ENCODE measurements at regions not wholly inside any gene's neighbourhood (a gene's known extent, or its start where the extent isn't known, plus 50 kb on each side); places are given as distances from the start of the nearest gene placed in this dataset.

DNA sequence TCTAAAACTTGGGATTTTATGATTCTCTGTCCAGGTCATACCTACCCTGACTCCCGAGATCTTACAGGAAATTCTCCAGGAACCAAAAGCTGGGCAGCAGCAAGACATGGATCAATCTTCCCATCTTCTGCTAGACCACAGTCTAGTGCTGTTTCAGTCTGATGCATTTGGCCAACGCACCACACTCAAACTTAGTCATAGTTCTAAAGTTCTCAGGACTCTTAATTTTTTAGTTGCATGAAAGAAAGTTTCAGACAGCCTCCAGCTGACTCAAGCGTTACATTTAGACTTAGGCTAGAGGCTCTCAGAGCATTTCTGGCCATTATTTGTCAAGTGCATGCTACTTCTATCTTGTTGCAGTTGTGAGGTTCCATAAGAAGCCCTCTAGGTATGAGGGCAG is 230.1 kb upstream of the CCDC150 start:
- Histone ChIP-seq H3K79me2 (ENCODE audit: insufficient read depth, low read length) (no peaks in the 10 kb centered on the region), H4K20me1 (ENCODE audit: insufficient read depth, low read length) (no peaks in the 10 kb centered on the region), H3K27ac (ENCODE audit: low read depth, low read length) (no peak overlapping the region), H3K9me3 (ENCODE audit: insufficient read depth, low read depth, low read length) (no peaks in the 10 kb centered on the region), H3K27me3 (ENCODE audit: insufficient read depth, low read length) (no peaks in the 10 kb centered on the region), H3K9ac (ENCODE audit: low read length) (no peak overlapping the region), H2AFZ (ENCODE audit: low read depth, low read length) (no peak overlapping the region), H3K36me3 (ENCODE audit: insufficient read depth, low read length) (no peaks in the 10 kb centered on the region), H3K4me2 (ENCODE audit: low read length) (no peak overlapping the region), H3K4me3 (ENCODE audit: insufficient read depth, low read depth, low read length) (no peak overlapping the region), H3K4me1 (ENCODE audit: insufficient read depth, low read length) (peaks cover 10% of the 10 kb centered on the region)
- no peaks in the 10 kb centered on the region for H3K36me3 Mint-ChIP-seq (ENCODE audit: low read depth, unreplicated experiment)
- DNase-seq (ENCODE audit: low read depth) (peak; percentile 20), FAIRE-seq (no peak)
- no peak overlapping the region for H3K4me3 Mint-ChIP-seq (ENCODE audit: unreplicated experiment)
- peaks cover 15% of the 10 kb centered on the region for H3K4me1 Mint-ChIP-seq (ENCODE audit: low read depth, unreplicated experiment)
- no peaks in the 10 kb centered on the region for H3K27me3 Mint-ChIP-seq (ENCODE audit: low read depth, unreplicated experiment)
- H3K9me3 Mint-ChIP-seq (ENCODE audit: unreplicated experiment): no peaks in the 10 kb centered on the region
- no peak for TF ChIP-seq EZH2 (IDR thresholded peaks at IDR 0.05; ENCODE audit: insufficient read depth, low read length)
- TF ChIP-seq, protein P1, sequence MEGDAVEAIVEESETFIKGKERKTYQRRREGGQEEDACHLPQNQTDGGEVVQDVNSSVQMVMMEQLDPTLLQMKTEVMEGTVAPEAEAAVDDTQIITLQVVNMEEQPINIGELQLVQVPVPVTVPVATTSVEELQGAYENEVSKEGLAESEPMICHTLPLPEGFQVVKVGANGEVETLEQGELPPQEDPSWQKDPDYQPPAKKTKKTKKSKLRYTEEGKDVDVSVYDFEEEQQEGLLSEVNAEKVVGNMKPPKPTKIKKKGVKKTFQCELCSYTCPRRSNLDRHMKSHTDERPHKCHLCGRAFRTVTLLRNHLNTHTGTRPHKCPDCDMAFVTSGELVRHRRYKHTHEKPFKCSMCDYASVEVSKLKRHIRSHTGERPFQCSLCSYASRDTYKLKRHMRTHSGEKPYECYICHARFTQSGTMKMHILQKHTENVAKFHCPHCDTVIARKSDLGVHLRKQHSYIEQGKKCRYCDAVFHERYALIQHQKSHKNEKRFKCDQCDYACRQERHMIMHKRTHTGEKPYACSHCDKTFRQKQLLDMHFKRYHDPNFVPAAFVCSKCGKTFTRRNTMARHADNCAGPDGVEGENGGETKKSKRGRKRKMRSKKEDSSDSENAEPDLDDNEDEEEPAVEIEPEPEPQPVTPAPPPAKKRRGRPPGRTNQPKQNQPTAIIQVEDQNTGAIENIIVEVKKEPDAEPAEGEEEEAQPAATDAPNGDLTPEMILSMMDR (IDR thresholded peaks at IDR 0.05; ENCODE audit: insufficient read depth, low read depth, low read length): no peak
- H3K27ac Mint-ChIP-seq (ENCODE audit: unreplicated experiment): no peak overlapping the region

DNA sequence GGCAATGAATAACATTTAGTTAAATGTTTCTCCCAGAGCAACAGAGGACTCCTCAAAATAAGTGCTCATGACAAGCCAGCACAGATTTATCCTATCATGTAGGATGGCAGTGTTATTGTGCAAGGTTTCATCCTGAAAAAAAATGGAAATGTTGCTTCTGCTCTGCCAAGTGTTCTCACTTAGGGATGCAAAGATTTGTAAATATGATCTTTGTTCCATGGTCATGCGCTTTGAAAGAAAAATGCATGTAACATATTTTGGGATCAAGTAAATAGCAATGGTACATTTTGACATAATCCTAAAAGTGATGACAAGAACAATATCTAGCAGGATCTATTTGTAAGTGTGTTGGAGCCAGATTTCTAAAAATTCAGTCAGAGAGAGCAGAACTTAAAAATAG is 229.5 kb upstream of the CCDC150 start:
- FAIRE-seq (no peak), DNase-seq (ENCODE audit: low read depth) (no peak)
- Mint-ChIP-seq H3K27ac (ENCODE audit: unreplicated experiment) (no peak overlapping the region), H3K4me3 (ENCODE audit: unreplicated experiment) (no peak overlapping the region), H3K36me3 (ENCODE audit: low read depth, unreplicated experiment) (no peaks in the 10 kb centered on the region), H3K27me3 (ENCODE audit: low read depth, unreplicated experiment) (no peaks in the 10 kb centered on the region), H3K4me1 (ENCODE audit: low read depth, unreplicated experiment) (peaks cover 15% of the 10 kb centered on the region), H3K9me3 (ENCODE audit: unreplicated experiment) (no peaks in the 10 kb centered on the region)
- Histone ChIP-seq H3K36me3 (ENCODE audit: insufficient read depth, low read length) (no peaks in the 10 kb centered on the region), H2AFZ (ENCODE audit: low read depth, low read length) (no peak overlapping the region), H3K27ac (ENCODE audit: low read depth, low read length) (no peak overlapping the region), H3K9me3 (ENCODE audit: insufficient read depth, low read depth, low read length) (no peaks in the 10 kb centered on the region), H3K4me1 (ENCODE audit: insufficient read depth, low read length) (peaks cover 8% of the 10 kb centered on the region), H4K20me1 (ENCODE audit: insufficient read depth, low read length) (no peaks in the 10 kb centered on the region), H3K79me2 (ENCODE audit: insufficient read depth, low read length) (no peaks in the 10 kb centered on the region), H3K9ac (ENCODE audit: low read length) (no peak overlapping the region), H3K27me3 (ENCODE audit: insufficient read depth, low read length) (no peaks in the 10 kb centered on the region), H3K4me3 (ENCODE audit: insufficient read depth, low read depth, low read length) (no peak overlapping the region), H3K4me2 (ENCODE audit: low read length) (no peak overlapping the region)
- TF ChIP-seq, protein P1 (IDR thresholded peaks at IDR 0.05; ENCODE audit: insufficient read depth, low read depth, low read length): no peak
- no peak for TF ChIP-seq EZH2 (IDR thresholded peaks at IDR 0.05; ENCODE audit: insufficient read depth, low read length)

DNA sequence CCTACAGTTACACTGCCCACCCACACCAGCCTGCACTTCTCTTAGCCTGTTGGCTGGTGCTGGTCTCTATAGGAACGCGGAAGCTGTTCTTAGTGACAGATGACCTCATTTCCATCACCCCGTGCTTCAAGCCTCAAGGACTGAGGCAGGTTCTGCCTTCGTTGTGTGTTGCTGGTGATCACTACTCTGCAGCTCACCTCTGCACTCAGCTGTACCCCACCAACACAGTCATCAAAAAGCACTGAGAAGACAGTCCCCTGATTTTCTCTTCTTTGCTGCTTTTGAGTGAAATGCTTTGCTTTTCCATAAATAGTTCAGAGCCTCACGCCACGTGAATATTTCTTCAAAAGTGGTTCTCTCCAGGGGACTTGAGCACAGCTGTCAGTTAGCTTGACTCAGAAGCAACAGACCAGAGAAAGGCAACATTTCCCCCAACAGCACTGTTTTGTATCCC is 225.7 kb upstream of the CCDC150 start:
- no peak for FAIRE-seq
- Mint-ChIP-seq H3K4me3 (ENCODE audit: unreplicated experiment) (peak overlapping the region; percentile 47), H3K4me1 (ENCODE audit: low read depth, unreplicated experiment) (peaks cover 15% of the 10 kb centered on the region), H3K36me3 (ENCODE audit: low read depth, unreplicated experiment) (no peaks in the 10 kb centered on the region), H3K27ac (ENCODE audit: unreplicated experiment) (peak overlapping the region; percentile 70), H3K9me3 (ENCODE audit: unreplicated experiment) (no peaks in the 10 kb centered on the region), H3K27me3 (ENCODE audit: low read depth, unreplicated experiment) (no peaks in the 10 kb centered on the region)
- Histone ChIP-seq H3K4me2 (ENCODE audit: low read length) (peak overlapping the region; percentile 49), H3K9me3 (ENCODE audit: insufficient read depth, low read depth, low read length) (no peaks in the 10 kb centered on the region), H3K4me3 (ENCODE audit: insufficient read depth, low read depth, low read length) (no peak overlapping the region), H3K79me2 (ENCODE audit: insufficient read depth, low read length) (no peaks in the 10 kb centered on the region), H3K36me3 (ENCODE audit: insufficient read depth, low read length) (no peaks in the 10 kb centered on the region), H2AFZ (ENCODE audit: low read depth, low read length) (no peak overlapping the region), H3K4me1 (ENCODE audit: insufficient read depth, low read length) (peaks cover 8% of the 10 kb centered on the region), H3K27ac (ENCODE audit: low read depth, low read length) (no peak overlapping the region), H3K9ac (ENCODE audit: low read length) (no peak overlapping the region), H3K27me3 (ENCODE audit: insufficient read depth, low read length) (no peaks in the 10 kb centered on the region), H4K20me1 (ENCODE audit: insufficient read depth, low read length) (no peaks in the 10 kb centered on the region)
- no peak for TF ChIP-seq EZH2 (IDR thresholded peaks at IDR 0.05; ENCODE audit: insufficient read depth, low read length)
- no peak for DNase-seq (ENCODE audit: low read depth)
